ENCODE measurements at regions not wholly inside any gene's neighbourhood (a gene's known extent, or its start where the extent isn't known, plus 50 kb on each side); places are given as distances from the start of the nearest gene placed in this dataset.

- no peak for TF ChIP-seq YY1 (IDR thresholded peaks at IDR 0.05; ENCODE audit: extremely low read depth, insufficient replicate concordance, low read depth, low read length)
- TF ChIP-seq CTCF (IDR thresholded peaks at IDR 0.05 in 2 of 3, conservative IDR thresholded peaks at IDR 0.05 in 1 of 3; ENCODE audit: borderline replicate concordance in 1 of 3, insufficient read depth in 1 of 3, low read depth in 2 of 3, low read length in 2 of 3): no peak
- no peak for TF ChIP-seq SP1 (IDR thresholded peaks at IDR 0.05; ENCODE audit: low read depth)
- no peak for TF ChIP-seq JUND (IDR thresholded peaks at IDR 0.05)
- no peak for TF ChIP-seq POLR2A (IDR thresholded peaks at IDR 0.05; ENCODE audit: borderline replicate concordance, extremely low read depth, insufficient read depth, insufficient read length)
- no peak for TF ChIP-seq EGR1 (IDR thresholded peaks at IDR 0.05; ENCODE audit: low read depth)
- no peak for TF ChIP-seq RAD21 (IDR thresholded peaks at IDR 0.05; ENCODE audit: low read depth)
These were observed 61.2 kb upstream of the TNR start for GRCh38 chr1:175804561-175804960.
